ENCODE measurements at regions not wholly inside any gene's neighbourhood (a gene's known extent, or its start where the extent isn't known, plus 50 kb on each side); places are given as distances from the start of the nearest gene placed in this dataset.

DNA sequence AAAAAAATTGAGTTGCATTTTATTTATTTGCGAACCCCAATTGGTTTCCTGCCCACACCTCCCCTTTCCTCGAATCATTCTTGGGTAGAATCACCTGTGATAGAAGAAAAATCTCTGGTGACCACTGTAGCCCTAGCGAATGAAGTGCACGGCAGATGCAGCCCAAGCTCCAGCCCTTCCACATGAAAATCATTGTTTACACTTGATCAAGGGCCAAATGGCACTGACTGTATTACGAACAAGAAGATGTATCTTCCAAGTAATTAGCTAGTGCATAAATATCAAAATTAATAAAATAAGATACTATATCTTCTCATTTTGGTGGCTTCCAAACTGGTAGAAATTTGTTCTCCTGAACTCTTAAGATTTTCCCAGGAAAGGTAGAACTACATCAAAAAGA lies 93.4 kb upstream of the ARID1B start:
- no peak overlapping the region for H3K4me2 ChIP-seq (ENCODE audit: control insufficient read depth, extremely low read depth, insufficient read depth, low read depth, low read length)
- H3K9me1 ChIP-seq (ENCODE audit: control insufficient read depth, extremely low read depth, insufficient read depth, low read length) = no peaks in the 10 kb centered on the region
- no peaks in the 10 kb centered on the region for H4K20me1 ChIP-seq (ENCODE audit: control insufficient read depth, extremely low read depth, insufficient read depth, low read length)
- no peaks in the 10 kb centered on the region for H3K79me2 ChIP-seq (ENCODE audit: control insufficient read depth, insufficient read depth, low read length)
- no peaks in the 10 kb centered on the region for H3K27me3 ChIP-seq (ENCODE audit: control insufficient read depth, extremely low read depth, insufficient read depth, low read length)
- H3K9me3 ChIP-seq (ENCODE audit: control insufficient read depth, low read depth, low read length) = no peaks in the 10 kb centered on the region
- H3K36me3 ChIP-seq (ENCODE audit: control insufficient read depth in 2 of 2, extremely low read depth in 1 of 2, insufficient read depth in 2 of 2, low read length in 2 of 2) = no peaks in the 10 kb centered on the region
- DNase-seq (ENCODE audit: low read depth, low spot score) (no peak), FAIRE-seq (no peak)
- no peak overlapping the region for H3K4me3 ChIP-seq (ENCODE audit: control insufficient read depth in 2 of 3, extremely low read depth in 1 of 3, insufficient read depth in 2 of 3, low read depth in 1 of 3, low read length in 3 of 3)
- H3K9ac ChIP-seq (ENCODE audit: control insufficient read depth, extremely low read depth, insufficient read depth, low read length) = no peak overlapping the region
- TF ChIP-seq, protein P1, sequence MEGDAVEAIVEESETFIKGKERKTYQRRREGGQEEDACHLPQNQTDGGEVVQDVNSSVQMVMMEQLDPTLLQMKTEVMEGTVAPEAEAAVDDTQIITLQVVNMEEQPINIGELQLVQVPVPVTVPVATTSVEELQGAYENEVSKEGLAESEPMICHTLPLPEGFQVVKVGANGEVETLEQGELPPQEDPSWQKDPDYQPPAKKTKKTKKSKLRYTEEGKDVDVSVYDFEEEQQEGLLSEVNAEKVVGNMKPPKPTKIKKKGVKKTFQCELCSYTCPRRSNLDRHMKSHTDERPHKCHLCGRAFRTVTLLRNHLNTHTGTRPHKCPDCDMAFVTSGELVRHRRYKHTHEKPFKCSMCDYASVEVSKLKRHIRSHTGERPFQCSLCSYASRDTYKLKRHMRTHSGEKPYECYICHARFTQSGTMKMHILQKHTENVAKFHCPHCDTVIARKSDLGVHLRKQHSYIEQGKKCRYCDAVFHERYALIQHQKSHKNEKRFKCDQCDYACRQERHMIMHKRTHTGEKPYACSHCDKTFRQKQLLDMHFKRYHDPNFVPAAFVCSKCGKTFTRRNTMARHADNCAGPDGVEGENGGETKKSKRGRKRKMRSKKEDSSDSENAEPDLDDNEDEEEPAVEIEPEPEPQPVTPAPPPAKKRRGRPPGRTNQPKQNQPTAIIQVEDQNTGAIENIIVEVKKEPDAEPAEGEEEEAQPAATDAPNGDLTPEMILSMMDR (optimal IDR thresholded peaks at IDR 0.05 in 1 of 3, IDR thresholded peaks at IDR 0.05 in 1 of 3, conservative IDR thresholded peaks at IDR 0.05 in 1 of 3; ENCODE audit: extremely low read depth in 1 of 3, insufficient read depth in 2 of 3, low read length in 3 of 3) = no peak
- TF ChIP-seq EZH2 (IDR thresholded peaks at IDR 0.05; ENCODE audit: low read length) = no peak
- H3K4me1 ChIP-seq (ENCODE audit: control insufficient read depth, extremely low read depth, insufficient read depth, low read length) = peaks cover 14% of the 10 kb centered on the region
- H3K27ac ChIP-seq (ENCODE audit: control insufficient read depth, insufficient read depth, low read length) = no peak overlapping the region
- H2AFZ ChIP-seq (ENCODE audit: control insufficient read depth, low read length) = no peak overlapping the region
- dilution Hi-C loops (cut with MboI; ENCODE audit: extremely low pct_ligation_motif_present, low sequenced_read_pairs) = no loop called here

DNA sequence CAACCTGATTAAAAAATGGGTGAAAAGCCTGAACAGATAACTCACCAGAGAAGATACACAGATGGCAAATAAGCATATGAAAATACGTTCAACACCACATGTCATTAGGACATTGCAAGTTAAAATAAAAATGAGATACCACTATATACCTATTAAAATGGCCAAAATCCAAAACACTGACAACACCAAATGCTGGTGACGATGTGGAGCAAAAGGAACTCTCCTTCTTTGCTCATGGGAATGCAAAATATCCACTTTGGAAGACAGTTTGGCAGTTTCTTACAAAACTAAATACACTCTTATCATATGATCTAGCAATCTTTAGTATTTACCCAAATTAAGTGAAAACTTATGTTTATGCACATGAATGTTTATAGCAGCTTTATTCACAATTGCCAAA lies 100.5 kb upstream of the ARID1B start:
- no peaks in the 10 kb centered on the region for H4K20me1 ChIP-seq (ENCODE audit: control insufficient read depth, extremely low read depth, insufficient read depth, low read length)
- no peaks in the 10 kb centered on the region for H3K4me1 ChIP-seq (ENCODE audit: control insufficient read depth, extremely low read depth, insufficient read depth, low read length)
- FAIRE-seq = no peak
- H3K9me1 ChIP-seq (ENCODE audit: control insufficient read depth, extremely low read depth, insufficient read depth, low read length) = no peaks in the 10 kb centered on the region
- H3K4me3 ChIP-seq (ENCODE audit: control insufficient read depth in 2 of 3, extremely low read depth in 1 of 3, insufficient read depth in 2 of 3, low read depth in 1 of 3, low read length in 3 of 3) = no peak overlapping the region
- no peaks in the 10 kb centered on the region for H3K27me3 ChIP-seq (ENCODE audit: control insufficient read depth, extremely low read depth, insufficient read depth, low read length)
- no peak overlapping the region for H3K27ac ChIP-seq (ENCODE audit: control insufficient read depth, insufficient read depth, low read length)
- no peaks in the 10 kb centered on the region for H3K9me3 ChIP-seq (ENCODE audit: control insufficient read depth, low read depth, low read length)
- H3K4me2 ChIP-seq (ENCODE audit: control insufficient read depth, extremely low read depth, insufficient read depth, low read depth, low read length) = no peak overlapping the region
- no peaks in the 10 kb centered on the region for H3K36me3 ChIP-seq (ENCODE audit: control insufficient read depth in 2 of 2, extremely low read depth in 1 of 2, insufficient read depth in 2 of 2, low read length in 2 of 2)
- no peak for TF ChIP-seq EZH2 (IDR thresholded peaks at IDR 0.05; ENCODE audit: low read length)
- TF ChIP-seq, protein P1 (optimal IDR thresholded peaks at IDR 0.05 in 1 of 3, IDR thresholded peaks at IDR 0.05 in 1 of 3, conservative IDR thresholded peaks at IDR 0.05 in 1 of 3; ENCODE audit: extremely low read depth in 1 of 3, insufficient read depth in 2 of 3, low read length in 3 of 3) = no peak
- dilution Hi-C loops (cut with MboI; ENCODE audit: extremely low pct_ligation_motif_present, low sequenced_read_pairs) = no loop called here
- H3K79me2 ChIP-seq (ENCODE audit: control insufficient read depth, insufficient read depth, low read length) = no peaks in the 10 kb centered on the region
- DNase-seq (ENCODE audit: low read depth, low spot score) = no peak
- H2AFZ ChIP-seq (ENCODE audit: control insufficient read depth, low read length) = no peak overlapping the region
- H3K9ac ChIP-seq (ENCODE audit: control insufficient read depth, extremely low read depth, insufficient read depth, low read length) = no peak overlapping the region

Data from keratinocyte (primary cell).